ENCODE measurements at regions not wholly inside any gene's neighbourhood (a gene's known extent, or its start where the extent isn't known, plus 50 kb on each side); places are given as distances from the start of the nearest gene placed in this dataset.

DNA sequence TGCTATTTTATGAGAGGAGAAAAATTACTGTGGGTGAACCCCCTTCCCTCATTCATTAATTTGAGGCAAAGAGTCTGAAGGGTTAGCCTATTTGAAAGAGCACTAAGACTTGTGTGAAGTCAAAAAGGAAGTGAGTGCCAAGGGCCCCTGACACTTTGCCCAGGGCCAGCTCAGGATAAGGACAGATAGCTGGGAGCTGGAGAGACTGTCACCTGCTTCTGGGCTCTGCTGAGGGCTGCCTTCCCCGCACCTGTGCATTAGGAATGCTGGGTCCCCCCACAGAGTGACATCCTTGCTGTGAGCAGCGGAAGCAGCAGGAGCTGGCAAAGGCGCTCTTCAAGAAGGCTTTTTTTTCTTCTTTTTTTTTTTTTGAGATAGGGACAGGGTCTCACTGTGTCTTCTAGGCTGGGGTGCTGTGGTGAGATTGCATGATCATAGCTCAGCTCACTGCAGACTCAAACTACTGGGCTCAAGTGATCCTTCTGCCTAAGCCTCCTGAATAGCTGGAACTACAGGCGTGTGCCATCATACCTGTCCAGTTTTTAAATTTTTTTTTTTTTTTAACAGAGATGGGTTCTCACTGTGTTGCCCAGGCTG is 148.3 kb downstream of the AQP4 start:
- TF ChIP-seq, protein P1, sequence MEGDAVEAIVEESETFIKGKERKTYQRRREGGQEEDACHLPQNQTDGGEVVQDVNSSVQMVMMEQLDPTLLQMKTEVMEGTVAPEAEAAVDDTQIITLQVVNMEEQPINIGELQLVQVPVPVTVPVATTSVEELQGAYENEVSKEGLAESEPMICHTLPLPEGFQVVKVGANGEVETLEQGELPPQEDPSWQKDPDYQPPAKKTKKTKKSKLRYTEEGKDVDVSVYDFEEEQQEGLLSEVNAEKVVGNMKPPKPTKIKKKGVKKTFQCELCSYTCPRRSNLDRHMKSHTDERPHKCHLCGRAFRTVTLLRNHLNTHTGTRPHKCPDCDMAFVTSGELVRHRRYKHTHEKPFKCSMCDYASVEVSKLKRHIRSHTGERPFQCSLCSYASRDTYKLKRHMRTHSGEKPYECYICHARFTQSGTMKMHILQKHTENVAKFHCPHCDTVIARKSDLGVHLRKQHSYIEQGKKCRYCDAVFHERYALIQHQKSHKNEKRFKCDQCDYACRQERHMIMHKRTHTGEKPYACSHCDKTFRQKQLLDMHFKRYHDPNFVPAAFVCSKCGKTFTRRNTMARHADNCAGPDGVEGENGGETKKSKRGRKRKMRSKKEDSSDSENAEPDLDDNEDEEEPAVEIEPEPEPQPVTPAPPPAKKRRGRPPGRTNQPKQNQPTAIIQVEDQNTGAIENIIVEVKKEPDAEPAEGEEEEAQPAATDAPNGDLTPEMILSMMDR (conservative IDR thresholded peaks at IDR 0.05 in 1 of 2, IDR thresholded peaks at IDR 0.05 in 1 of 2; ENCODE audit: low read depth in 1 of 2, low read length in 2 of 2), result no peak
- no peak for TF ChIP-seq EZH2 (IDR thresholded peaks at IDR 0.05; ENCODE audit: low read length, missing control alignments)

All from fibroblast of lung (primary cell).